Left hindlimb (tissue), 1 donor: ENCODE measurements at regions not wholly inside any gene's neighbourhood (a gene's known extent, or its start where the extent isn't known, plus 50 kb on each side); places are given as distances from the start of the nearest gene placed in this dataset.

Source experiments
- DNase-seq: peaks from one replicate; pipeline ENCODE4 v3.0.0-alpha.2; 2018

DNA sequence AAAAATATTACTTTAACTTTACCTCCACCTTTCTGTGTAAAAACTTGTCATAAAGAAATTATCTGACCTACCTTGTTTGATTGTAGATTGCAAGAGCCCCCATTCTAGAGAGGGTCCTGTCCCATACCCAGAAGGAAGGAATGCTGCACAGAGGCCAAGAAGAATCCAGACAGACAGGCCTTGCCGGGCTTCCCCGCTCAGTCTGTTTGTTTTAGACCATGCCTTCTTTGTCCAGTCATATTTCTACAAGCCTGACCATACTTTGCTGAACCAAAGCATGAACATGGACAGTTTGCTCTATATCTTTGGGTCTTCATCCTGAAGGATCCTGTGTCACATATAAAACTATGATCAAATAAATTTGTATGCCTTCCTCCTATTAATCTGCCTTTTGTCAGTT is 95.8 kb upstream of the MYCBP2 start:
- DNase-seq: no peak

DNA sequence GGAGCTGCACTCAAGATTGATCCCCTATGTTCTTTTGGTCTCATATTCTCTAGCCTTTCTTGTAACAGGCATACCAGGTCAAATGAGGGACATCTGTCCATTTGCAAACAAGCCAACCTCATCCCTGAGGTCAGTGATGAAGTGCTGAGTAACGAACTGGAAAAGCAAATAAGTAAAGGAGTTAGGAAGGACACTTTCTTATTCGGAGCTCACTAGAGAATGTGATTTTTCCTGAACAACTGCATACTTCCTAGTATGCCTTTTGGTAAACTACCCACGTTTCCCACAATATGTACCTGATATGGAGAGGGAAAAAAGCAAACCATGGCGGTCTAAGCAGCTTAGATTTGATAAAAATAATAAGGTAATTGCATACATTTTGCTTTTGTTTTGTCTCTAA is 91.0 kb upstream of the MYCBP2 start:
- DNase-seq: no peak

DNA sequence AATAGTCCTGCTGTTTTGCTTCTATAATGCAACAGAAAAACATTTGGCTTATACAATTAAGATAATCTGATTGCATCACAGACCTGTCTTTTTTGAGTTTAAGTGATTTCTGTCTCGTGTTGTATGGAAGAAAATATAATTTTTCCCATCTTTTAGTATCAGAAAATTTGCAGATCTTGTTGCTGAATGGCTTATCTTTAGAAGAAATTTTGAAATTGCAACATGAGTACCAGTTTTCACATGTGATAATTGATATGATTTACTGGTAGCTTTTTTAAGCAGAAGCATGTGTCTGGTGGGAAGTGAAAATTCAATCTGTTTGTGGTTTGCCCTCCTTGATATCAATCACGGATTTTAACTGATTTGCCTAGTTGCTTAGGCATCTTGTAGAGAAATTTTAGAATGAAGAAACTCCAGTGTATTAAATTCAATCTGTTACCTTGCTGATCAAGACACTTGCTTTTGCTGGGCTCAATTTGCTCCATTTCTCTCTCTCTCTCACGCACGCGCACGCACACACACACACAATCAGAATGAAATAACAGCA is 89.8 kb upstream of the MYCBP2 start:
- DNase-seq: no peak

DNA sequence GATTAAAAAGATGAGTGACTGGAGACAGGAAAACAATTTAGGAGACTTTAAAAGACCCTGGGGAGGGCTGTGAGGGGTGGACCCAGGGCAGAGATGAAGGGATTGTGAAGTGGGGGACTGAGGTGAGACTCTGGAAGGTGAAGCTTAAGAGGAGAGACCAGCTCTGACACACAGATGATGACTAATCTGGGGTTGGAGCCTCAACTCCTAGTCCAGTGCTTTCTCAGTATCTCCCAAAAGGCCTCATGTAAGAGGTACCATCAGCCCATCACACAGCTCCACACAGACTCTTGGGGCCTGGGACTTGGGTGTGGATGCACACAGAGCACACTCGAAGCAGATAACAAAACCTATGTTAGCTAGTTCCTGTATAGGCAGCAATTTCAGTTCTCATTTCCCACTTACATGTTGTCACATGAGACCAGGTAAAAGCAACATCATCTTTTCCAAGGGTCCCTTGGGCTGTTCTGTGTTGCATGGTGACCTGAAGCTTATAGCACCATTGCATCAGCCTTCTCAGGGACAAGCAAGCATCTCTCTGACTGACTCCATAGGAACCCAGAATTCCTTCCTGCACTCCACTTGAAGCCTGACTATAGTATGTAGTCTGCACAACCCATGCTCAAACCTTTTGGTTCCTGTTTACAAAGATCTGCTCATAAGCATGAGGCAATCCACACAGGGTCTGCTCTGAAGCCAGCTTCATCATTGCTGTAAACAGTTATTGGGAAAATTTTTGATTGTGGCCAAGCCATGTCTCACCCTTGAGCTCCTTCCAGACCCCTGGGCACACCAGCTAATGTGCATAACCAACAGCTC is 88.6 kb upstream of the MYCBP2 start:
- DNase-seq: no peak

DNA sequence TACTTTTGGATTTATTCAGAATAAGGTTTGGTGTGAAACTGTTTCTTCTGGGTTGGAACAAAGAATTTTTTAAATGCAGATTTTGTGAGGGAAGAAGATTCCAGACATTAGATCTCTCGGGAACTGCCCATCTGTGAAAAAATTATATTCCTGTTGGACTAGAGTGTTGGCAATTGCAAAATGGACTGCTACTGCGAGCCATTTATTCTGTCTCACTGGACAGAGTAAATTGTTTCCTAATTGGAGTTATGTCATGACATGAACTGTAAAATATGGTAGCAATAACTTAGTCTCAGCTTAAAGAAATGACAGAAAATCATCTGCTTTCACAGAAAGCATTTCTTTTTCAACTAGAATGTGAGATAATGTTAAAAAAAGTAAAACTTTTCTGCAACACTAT is 86.0 kb upstream of the MYCBP2 start:
- DNase-seq: no peak

DNA sequence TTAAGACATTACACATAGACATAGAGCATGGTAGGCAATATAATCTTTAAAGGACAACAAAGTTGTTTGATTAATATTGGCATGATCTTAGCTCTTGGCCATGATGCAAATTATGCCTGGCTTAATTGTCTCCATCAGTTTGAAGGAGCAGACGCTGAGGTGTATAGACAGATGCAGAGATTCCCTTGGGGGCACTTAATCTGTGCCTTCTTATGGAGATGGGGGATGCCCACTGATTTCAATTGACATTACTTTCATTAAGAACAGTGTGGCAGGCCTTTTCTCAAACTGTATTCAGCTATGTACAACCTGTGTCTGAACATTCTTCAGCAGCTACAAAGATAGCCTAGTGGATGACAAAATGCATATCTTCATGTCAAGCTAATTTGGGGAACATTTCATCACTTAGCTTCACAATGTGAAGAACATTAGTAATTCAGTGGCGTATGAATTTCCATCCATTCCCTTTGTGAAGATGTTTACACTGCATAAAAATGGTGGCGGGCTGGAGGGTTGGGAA is 85.3 kb upstream of the MYCBP2 start:
- no peak for DNase-seq

DNA sequence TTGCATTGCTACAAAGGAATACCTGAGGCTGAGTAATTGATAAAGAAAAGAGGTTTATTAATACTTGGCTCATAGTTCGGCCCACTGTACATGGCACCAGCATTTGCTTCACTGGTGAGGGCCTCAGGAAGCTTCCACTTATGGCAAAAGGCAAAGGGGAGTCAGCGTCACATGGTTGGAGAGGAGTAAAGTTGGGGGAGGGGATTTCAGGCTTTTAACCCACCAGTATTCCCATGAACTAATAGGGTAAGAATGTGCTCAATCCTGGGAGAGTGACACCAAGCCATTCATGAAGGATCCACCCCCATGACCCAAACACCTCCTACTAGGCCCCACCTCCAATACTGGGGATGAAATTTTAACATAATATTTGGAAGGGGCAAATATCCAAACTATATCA is 82.5 kb upstream of the MYCBP2 start:
- no peak for DNase-seq

DNA sequence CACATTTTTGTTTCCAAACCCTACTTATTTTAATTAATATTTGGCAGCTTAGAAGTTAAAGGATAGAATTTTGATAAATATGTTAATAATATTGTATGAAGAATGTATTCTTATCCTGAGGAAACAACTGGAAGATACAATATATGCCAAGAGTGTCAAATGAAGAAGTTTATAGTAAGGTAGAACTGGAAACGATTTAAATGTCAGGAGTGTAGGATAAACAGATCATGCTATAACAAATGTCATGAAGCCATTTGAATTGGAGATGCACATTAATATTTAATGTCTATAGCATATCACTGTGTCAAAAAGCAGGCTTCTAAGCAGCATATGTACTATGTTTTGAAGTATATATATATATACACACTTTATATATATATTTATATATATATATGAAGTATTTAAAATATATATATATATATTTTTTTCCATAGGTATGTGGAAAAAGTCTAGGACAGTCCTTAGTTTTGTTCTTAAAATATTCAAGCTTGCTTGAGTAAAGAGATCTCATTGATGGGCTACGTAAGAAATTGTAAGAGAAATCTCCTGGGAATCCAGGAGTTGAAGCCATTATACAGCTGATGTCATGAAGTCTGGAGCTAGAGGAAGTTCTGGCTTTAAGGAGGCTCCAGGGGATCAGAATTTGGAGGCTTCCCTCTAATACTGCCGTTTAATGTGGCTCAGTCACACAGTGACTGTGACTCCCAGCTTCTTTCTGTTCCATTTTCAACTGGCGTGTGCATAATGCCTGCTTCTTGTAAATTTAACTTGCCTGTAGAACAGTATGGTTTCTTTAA is 79.9 kb upstream of the MYCBP2 start:
- no peak for DNase-seq

DNA sequence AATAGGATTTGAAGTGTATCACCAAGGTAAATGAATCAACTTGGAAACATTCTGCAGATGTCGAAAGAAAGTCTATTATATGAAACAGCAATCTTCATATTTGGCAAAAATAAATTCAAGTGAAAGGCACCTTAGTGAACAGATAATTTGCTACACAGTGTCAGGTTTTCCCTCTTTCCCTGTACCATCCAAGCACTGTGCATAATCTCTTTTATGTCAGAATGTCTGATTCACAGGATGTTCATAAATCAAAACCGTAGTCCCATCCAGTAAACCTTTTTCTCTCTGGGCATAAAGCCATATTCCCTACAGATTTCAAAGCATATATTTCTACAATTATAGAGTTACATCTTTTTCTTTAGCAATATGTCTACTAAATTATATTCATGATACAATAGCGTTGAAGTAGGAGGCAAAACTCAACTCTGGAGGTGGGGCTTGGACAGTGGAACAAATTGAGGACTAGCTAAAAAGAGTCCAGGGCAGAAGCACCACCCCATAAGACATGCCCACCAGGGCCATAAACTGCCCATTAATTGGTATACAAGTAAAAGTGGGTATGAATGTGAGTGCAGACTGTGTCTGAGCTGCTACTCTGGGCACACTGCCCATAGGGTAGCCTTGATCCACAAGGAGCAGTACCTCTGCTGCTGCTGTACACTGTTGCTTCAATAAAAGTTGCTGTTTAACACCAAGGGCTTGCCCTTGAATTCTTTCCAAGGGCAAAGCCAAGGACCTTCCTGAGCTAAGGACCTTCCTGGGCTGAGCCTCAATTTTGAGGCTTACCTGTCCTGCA is 72.1 kb upstream of the MYCBP2 start:
- DNase-seq: no peak

DNA sequence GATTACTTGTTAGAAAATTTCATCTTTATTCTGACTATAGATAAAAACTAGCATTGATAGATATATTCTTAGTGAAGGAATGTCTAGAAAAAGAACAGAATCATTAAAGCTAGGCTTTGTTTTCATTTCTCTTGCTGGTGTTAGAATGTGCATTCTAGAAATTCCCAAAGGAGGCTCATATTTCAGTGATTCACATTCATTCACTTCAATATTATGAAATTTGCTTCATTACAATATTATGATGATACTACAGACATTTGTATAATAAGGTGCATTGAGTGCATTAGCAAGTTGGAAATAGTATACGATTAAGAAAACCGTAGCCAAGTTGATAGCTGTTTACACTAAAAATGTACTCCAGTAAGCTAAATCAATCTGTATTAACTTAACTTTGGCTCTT is 70.7 kb upstream of the MYCBP2 start:
- DNase-seq: no peak

DNA sequence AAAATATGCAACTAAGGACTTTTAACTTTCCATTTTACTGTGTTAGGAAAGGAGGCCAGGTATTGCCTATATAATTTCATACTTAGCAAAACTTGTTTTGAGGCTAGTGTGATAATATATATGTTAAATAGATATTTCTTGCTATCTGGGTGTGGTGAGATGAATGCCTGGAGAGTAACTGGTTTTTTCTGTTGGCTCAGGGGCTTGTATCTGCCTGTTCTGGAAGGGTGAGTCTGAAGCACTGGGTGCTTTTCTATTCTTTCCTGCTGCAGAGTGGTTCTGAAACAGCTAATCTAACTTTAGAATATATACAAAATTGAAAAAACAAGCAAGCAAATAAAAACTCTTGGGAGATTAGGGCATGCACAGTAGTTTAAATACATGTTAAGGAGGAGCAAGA is 64.6 kb upstream of the MYCBP2 start:
- no peak for DNase-seq

DNA sequence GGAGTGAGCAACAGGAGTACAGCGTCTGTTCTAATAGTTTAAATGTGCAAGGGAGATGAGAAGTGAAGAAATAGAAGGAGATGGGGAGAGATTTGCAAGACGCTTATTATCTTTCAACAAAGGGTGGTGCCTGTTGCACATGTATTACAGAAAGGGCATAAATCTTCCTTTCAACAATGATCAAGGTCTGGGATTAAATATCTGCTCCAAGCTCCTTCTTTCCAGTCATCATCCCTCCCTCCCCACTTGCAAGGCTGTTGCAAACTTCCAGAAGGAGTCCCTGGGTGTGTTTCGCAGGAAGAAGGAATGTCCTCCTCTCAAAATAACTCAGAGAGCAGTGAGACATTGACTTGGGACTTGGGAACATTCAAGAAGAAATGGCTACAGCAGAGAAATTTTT is 63.5 kb upstream of the MYCBP2 start:
- no peak for DNase-seq

DNA sequence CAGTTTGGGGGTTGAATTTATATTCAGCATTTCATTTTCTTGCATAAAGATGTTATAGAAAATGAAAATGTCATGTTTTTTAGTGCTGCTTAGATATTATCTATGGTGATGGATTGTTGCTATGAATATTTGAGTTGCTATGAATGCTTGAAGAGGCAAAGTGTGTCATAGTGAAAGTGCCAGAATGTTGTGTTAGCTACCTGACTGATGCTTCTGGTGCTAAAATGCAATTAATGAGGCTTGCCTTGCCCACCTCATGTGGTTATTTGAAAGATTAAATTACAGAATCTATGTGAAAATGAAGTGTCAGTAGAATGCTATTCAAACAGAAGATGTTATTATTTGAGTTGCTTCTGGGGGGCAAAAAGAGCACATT is 62.7 kb upstream of the MYCBP2 start:
- DNase-seq: no peak

DNA sequence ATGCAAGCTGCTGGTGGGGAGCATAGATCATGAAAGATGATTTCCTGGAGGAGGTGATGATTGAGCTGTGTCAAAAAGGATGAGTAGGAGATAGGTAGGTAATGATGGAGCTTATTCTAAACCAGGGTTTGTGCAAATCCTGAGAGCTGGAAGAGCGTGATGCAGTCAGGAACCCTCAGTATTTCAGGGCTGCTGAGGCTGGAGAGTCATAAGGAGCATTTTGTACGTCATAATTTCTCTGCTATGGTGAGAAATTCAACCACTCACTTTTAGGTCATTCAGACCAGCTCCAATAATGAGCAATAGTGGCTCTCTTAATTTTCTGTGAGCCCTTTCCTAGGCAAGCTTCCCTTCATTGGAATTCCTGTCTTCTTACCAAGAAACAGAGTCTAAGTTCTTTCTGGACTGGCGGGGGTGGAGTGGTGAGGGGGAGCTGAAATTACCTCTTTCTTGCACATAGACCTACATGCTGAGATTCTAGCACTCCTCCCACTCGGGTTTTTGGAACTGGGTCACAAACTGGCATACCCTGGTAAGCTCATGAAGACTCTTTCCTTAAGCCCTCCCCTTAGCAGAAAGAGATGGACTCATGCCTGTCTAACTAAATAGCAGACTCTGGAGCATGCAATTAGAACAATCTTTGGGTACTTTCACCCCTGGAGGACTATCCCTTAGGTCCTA is 62.2 kb upstream of the MYCBP2 start:
- DNase-seq: no peak

DNA sequence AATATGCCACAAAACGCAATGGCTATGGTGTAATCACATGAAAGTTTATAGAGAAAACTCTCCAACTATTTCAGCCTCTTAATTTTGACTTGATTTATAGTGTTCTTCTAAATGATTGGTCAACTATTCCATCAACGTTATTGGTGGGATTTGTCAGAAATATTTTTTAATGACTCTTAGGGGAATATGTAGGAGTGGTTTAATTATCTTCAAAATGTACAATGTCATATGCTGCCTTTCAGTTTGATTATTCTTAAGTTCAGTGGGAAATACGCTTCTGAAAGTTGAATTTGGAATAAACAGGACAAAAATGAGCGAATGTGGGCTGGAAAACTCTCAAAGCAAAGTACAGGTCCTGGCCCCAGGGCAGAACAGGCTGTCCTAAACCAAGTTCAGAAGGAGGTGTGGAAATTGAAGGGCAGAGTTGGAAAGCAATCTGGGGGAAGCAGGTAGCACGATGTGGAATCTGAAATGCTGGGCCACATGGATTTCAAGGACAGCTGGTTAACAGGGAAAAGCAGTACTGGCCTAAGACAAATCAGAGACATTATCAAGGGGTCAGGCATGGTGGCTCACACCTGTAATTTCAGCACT is 60.8 kb upstream of the MYCBP2 start:
- no peak for DNase-seq

DNA sequence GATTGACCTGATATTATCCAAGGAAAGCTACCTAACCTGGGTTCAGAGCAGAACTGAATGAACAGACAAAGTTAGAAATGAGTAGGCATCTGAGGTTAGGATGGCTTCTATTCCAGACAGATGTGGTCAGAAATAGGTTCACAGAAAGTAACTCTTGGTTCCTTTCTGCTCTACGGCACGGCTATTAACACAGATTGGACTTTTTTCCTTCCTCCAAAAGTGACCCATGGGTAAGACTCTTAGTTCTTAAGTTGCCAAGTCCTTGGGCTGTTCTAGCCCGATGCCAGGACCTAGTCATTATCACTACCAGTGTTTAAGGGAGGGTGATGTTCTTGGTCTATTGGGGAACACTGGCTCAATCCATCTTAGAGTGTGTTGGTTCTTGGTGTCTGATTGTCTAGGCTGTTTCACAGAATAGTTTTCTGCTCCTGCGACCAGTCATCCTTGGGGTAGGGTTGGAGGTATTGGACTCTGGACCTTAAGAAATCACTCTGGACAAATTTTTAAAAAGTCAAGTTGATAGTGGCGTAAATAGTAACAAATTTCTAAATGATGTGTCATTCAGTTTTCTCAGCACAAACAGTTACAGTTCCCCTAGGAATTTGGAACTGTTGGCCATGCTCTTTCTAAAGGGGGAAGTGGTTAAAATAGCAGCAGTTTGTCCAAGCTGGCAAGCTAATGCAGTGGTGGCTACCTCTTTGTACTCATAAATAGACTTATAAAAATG is 60.1 kb upstream of the MYCBP2 start:
- no peak for DNase-seq

DNA sequence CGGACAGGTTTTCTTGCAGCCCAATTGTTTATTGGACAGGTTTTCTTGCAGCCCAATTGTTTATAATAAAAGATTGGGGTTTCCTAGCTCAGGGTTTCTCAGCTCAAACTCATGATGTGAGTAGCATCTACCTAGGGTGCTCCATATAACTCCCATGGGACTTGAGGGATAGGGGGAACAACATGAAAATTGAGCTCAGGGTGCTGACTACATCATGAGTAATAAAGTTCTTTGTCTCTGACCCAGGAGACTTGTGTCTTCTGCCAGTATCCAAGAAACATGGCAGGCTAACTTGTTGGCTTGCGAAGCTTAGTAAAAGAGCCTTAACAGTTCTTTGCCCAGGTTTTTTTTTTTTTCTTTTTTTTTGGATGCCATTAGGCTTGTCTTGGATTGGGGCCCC is 59.2 kb upstream of the MYCBP2 start:
- no peak for DNase-seq

DNA sequence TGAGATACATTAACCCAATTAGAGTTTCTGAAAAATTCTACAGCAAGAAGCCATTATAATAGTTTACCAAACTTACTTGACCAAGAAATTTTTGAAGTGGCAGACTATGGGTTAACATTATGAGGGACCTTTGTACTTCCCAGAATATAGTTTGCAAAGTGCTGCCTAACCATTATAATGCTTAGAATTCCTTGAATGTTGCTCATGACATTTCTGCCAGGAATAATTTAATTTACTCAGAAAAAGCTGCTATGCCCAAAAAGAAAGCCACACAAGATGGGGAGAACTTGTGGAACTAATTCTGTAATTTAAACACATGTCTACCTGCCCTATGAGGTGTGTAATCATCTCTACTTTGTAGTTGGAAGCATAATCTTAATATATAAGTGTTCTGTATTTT is 58.1 kb upstream of the MYCBP2 start:
- no peak for DNase-seq

DNA sequence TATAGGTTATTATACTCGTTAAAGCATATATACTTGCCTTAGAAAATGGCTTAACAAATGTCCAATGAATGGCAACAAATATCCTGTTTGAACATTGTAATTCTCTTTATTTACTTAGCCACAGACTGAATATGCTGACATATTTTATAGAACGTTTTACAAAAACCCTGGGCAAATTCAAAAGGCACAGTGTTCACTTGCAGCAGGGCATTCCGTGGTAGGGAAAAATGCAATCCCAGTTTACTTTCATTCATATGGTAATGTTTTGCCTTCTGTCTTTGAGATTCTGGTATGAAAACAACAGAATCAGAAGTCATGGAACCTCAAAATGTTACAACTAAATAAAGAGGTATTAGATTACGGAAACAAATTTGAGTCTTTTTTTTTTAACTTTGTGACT is 56.2 kb upstream of the MYCBP2 start:
- DNase-seq: no peak

DNA sequence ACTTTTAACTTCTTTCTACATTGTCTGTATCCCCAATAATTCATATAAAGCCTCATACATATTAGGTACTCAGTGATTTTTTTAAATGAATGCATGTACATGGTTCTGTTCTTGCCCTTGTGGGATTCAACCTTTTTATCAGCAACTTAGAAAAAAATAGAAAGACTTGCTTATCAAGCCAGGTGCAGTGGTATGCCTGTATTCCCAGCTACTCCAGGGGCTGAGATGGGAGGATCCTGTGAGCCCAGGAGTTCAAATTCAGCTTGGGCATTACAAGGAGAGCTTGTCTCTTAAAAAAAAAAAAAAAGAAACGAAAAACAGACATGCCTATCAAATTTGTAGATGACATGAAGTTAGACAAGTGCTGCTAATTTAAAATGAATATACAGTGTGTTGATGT is 54.2 kb upstream of the MYCBP2 start:
- DNase-seq: no peak

DNA sequence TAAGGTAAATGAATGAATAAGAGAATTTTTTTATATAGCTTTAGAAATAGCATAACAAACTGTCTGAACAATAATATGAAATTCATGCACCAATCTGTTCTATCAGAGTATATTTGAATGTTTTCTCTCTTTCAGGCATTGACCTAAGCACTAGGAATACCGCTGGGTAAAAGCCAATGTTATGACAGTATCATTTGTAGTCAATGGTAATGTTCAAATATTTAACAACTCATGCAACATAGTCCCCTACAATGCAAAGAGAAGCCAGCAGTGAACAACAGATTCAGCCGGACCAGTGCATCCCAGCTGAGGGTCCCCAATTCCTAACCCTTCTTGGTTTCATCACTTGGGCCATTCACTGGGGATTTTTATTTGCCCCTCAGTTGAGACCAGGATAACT is 52.6 kb upstream of the MYCBP2 start:
- no peak for DNase-seq
